Right hindlimb (tissue), 1 donor: ENCODE measurements at regions not wholly inside any gene's neighbourhood (a gene's known extent, or its start where the extent isn't known, plus 50 kb on each side); places are given as distances from the start of the nearest gene placed in this dataset.
"Not testable (repeated sequence)": the region's sequence is repeated elsewhere in the genome, so short reads cannot be mapped to it uniquely, and the experiment has no call there.

Source experiments
- DNase-seq: peaks from one replicate; pipeline ENCODE4 v3.0.0-alpha.2; 2018

GRCh38 chr4:158410272-158410671, 111.4 kb upstream of the RXFP1 start:
- DNase-seq, result no peak

GRCh38 chr4:158411269-158411668, 110.4 kb upstream of the RXFP1 start:
- peak; percentile 49 for DNase-seq

- not testable (repeated sequence) for DNase-seq
Measured at GRCh38 chr4:158418679-158419078, 103.0 kb upstream of the RXFP1 start.

- DNase-seq, result no peak
Measured at GRCh38 chr4:158420782-158421181, 100.9 kb upstream of the RXFP1 start.

DNA sequence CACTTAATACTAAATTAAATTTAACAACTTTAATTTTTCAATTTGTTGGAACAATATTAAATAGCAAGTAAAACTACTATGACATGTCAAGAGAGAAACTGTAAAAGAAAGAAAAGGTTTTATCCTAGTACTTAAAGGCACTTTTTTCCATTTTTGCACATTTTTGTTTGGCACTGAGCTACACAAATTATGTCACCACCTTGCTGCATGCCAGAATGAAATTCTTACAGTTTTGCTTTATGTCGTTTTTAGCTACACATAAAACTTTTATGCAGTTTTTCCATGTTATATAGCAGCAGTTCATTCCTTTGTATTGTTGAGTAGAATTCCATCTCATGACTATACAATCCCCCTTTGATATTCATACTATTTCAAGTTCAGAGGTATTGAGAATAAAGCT, 99.1 kb upstream of the RXFP1 start:
- DNase-seq, result peak; percentile 45

DNA sequence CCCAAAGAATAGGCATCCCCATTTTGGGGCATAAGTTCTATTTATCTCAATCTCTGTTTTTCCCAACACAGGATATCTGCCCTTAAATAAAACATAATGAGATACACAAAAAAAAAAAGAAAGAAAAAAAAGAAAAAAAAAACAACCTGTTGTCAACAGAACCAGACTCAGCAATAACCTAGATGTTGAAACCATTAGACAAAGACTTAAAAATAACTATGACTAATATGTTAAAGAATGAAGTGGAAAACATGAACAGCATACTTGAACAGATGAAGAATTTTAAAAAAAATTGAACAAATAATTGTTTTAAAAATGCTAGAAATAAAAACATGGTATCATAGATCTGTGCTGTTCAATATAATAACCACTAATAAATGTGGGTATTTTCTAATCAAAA, 93.4 kb upstream of the RXFP1 start:
- no peak for DNase-seq

DNA sequence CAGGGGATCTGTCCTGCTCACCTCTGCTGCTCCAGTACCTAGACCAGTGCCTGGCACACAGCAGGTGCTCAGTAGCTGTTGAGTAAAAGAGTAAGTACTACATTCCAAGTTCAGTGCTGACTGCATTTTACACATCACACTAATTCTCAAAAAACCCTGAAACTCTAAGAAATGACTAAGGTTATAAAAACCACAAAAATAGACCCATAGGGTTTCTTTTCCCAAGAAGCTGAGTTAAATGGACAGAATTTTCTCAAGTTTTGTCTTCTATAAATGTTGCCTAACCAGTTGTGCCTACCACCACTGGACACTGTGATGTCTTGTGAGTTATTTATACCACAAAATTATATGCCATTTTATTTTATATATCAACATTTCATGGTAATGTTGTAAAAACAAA, 78.9 kb upstream of the RXFP1 start:
- no peak for DNase-seq

GRCh38 chr4:158443731-158444130, 78.0 kb upstream of the RXFP1 start:
- no peak for DNase-seq

- no peak for DNase-seq
Measured at GRCh38 chr4:158444621-158445020, 77.1 kb upstream of the RXFP1 start.

GRCh38 chr4:158446106-158446505, 75.6 kb upstream of the RXFP1 start:
- no peak for DNase-seq

- no peak for DNase-seq
Measured at GRCh38 chr4:158450741-158451140, 70.9 kb upstream of the RXFP1 start.

- not testable (repeated sequence) for DNase-seq
Measured at GRCh38 chr4:158452116-158452515, 69.6 kb upstream of the RXFP1 start.

DNA sequence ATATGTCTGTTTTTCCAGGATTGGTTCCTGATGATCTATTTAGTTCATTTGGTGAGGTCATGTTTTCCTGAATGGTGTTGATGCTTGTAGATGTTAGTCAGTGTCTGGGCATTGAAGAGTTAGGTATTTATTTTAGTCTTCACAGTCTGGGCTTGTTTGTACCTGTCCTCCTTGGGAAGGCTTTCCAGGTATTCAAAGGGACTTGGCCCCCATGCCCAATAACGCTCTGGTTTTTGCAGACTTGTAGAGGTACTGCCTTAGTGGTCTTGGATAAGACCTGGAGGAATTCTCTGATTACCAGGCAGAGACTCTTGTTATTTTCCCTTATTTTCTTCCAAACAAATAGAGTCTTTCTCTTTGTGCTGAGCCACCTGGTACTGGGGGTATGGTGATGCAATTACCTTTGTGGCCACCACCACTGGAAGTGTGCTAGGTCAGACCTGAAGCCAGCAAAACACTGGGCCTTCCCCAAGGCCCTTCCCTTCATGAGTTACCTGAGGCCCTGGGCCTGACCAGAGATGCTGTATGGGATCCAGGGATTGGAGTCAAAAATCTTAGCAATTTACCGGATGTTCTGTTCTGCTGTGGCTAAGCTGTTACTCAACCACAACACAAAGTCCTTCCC, 63.3 kb upstream of the RXFP1 start:
- DNase-seq, result no peak

DNA sequence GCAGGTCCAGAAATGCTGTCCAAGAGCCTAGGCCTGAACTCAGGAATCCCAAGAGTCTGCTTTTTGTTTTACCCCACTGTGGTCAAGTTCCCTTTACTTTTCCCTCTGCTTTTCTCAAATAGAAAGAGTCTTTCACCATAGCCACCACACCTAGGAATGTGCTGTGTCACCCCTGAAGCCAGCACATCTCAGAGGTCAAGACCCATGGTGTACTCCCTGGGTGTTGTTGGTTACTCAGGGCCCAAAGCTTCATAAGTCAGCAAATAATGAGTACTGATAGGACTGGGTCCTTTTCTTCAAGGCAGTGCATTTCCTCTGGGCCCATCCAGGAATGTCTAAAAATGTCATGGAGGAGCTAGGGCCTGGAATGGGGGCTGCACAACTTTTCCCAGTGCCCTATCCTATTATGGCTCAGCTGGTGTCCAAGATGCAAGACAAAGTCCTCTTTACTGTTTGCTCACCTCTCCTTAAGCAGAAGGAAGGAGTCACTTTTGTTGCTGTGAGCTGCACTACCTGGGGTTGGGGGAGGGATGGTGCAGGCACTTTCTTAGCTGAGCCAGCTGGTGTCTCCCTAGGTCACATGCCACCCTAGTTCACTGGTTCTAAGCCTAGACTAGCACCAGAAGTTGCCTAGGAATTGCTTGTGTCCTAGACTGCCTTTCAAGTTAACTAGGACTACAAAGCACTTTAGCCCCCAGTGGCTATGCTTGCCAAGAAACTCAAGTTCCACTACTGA, 62.4 kb upstream of the RXFP1 start:
- no peak for DNase-seq

GRCh38 chr4:158461336-158461735, 60.3 kb upstream of the RXFP1 start:
- no peak for DNase-seq

DNA sequence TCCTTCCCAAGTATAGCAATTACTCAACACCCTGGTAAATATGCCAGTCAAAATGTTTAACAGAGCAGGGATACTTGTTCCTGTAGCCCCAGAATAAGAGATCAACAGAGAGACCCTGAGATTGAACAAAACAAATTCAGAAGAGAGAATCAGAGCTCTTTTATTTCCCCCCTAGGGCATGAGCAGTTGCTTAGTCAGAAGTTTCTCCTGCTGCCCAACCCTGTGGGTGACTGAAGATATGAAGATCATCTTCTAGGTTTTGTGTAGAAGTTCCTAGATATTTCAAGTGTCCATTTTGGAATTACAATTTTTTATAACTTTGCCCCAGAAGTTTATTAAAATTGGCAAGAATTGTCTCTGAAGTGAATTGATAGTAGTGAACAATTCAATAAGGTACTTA, 59.1 kb upstream of the RXFP1 start:
- DNase-seq, result no peak
